GM12892 (cell line): ENCODE measurements at regions not wholly inside any gene's neighbourhood (a gene's known extent, or its start where the extent isn't known, plus 50 kb on each side); places are given as distances from the start of the nearest gene placed in this dataset.

ENCODE experiments used
- POLR2A ChIP-seq: IDR thresholded peaks from 2 replicates; pipeline ENCODE4 v1.6.1; 2011; ENCODE audit warnings: low read depth, low read length, control low read depth
- POLR2AphosphoS5 ChIP-seq: IDR thresholded peaks from 2 replicates; pipeline ENCODE4 v1.6.1; 2011; ENCODE audit warnings: low read depth, low read length, control low read depth

- no peak for TF ChIP-seq POLR2AphosphoS5
- no peak for TF ChIP-seq POLR2A
Measured at GRCh38 chr6:21970569-21971300, 326.1 kb downstream of the PRL start.
